GM21526 (cell line): ENCODE measurements at regions not wholly inside any gene's neighbourhood (a gene's known extent, or its start where the extent isn't known, plus 50 kb on each side); places are given as distances from the start of the nearest gene placed in this dataset.
A peak's percentile ranks its signal among the peaks of the same experiment; 100 is the strongest.
"Not testable (repeated sequence)": the region's sequence is repeated elsewhere in the genome, so short reads cannot be mapped to it uniquely, and the experiment has no call there.

Source experiments
- ATAC-seq: cut with Tn5 transposase; IDR thresholded peaks from one replicate; pipeline ENCODE4 v1.9.1; 2021; ENCODE audit warnings: moderate library complexity; ENCODE audit not compliant: unreplicated experiment, low FRiP score

- peak; percentile 63 for ATAC-seq
These were observed 141.1 kb downstream of the SLCO4C1 start for GRCh38 chr5:102154791-102155605.

GRCh38 chr5:102154291-102154690 is 141.8 kb downstream of the SLCO4C1 start:
- peak; percentile 14 for ATAC-seq

- peak; percentile 78 for ATAC-seq
These were observed 142.9 kb downstream of the SLCO4C1 start for GRCh38 chr5:102153003-102153759.

- no peak for ATAC-seq
These were observed 157.1 kb downstream of the SLCO4C1 start for GRCh38 chr5:102139029-102139428.

- no peak for ATAC-seq
These were observed 157.8 kb downstream of the SLCO4C1 start for GRCh38 chr5:102138243-102138653.

GRCh38 chr5:102130890-102131289 is 165.2 kb downstream of the SLCO4C1 start:
- ATAC-seq, result no peak

GRCh38 chr5:102130386-102130785 is 165.7 kb downstream of the SLCO4C1 start:
- ATAC-seq, result no peak

- ATAC-seq, result no peak
These were observed 176.8 kb downstream of the SLCO4C1 start for GRCh38 chr5:102119252-102119651.

- ATAC-seq, result no peak
These were observed 180.3 kb downstream of the SLCO4C1 start for GRCh38 chr5:102115736-102116135.

GRCh38 chr5:102114525-102115069 is 181.5 kb downstream of the SLCO4C1 start:
- no peak for ATAC-seq

- no peak for ATAC-seq
These were observed 188.2 kb downstream of the SLCO4C1 start for GRCh38 chr5:102107865-102108264.

GRCh38 chr5:102106599-102106998 is 189.5 kb downstream of the SLCO4C1 start:
- ATAC-seq, result no peak

GRCh38 chr5:102099766-102100331 is 196.2 kb downstream of the SLCO4C1 start:
- no peak for ATAC-seq

GRCh38 chr5:102099083-102099482 is 197.0 kb downstream of the SLCO4C1 start:
- ATAC-seq, result not testable (repeated sequence)

- not testable (repeated sequence) for ATAC-seq
These were observed 197.5 kb downstream of the SLCO4C1 start for GRCh38 chr5:102098606-102099005.

GRCh38 chr5:102090770-102091169 is 205.3 kb downstream of the SLCO4C1 start:
- ATAC-seq, result peak; percentile 90

- ATAC-seq, result no peak
These were observed 206.2 kb downstream of the SLCO4C1 start for GRCh38 chr5:102089883-102090282.

GRCh38 chr5:102087906-102088305 is 208.2 kb downstream of the SLCO4C1 start:
- no peak for ATAC-seq

GRCh38 chr5:102080288-102080687 is 215.8 kb downstream of the SLCO4C1 start:
- ATAC-seq, result no peak

GRCh38 chr5:102077920-102078319 is 218.2 kb downstream of the SLCO4C1 start:
- no peak for ATAC-seq

- no peak for ATAC-seq
These were observed 226.1 kb downstream of the SLCO4C1 start for GRCh38 chr5:102069974-102070373.
